GM21786 (cell line): ENCODE measurements at regions not wholly inside any gene's neighbourhood (a gene's known extent, or its start where the extent isn't known, plus 50 kb on each side); places are given as distances from the start of the nearest gene placed in this dataset.

Source experiments
- ATAC-seq: cut with Tn5 transposase; IDR thresholded peaks from one replicate; pipeline ENCODE4 v1.9.1; 2021; ENCODE audit not compliant: unreplicated experiment

DNA sequence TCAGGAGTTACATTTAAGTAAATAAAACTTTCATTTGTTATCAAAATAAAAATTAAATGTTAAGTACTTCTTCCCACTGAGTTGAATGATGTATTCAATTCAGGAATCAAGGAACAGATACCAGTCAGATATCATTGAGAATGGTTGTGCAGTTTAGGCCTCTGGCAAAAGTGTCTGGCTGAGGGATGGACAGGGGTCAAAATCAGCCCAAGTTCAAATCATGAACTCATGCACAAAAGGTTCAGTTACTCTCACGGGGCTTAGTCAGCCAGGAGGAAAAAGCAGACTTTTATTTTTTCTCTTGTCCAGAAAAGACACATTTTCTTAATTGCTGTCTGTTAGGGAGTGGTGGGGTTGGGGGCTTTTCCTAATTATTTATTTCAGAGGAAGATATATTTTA, 166.3 kb downstream of the RASSF9 start:
- ATAC-seq: no peak

DNA sequence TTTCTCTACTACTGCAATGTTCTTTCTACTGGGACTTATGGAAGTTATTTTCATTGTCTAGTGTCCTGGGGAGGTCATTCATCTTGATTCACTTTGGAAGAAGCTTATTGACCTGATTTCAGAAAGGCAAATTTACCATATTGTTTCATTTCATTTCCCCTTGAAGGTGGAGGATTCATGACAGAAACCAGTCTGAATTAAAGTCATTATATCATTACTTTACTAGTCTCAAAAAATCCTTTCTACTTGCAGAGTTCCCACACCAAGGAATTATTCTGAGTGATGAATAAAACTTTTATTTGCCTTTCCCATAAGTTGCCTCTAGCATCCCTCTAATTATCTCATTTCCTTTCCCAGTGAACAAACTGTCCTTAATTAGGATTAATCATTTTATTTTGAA, 163.8 kb downstream of the RASSF9 start:
- ATAC-seq: no peak

DNA sequence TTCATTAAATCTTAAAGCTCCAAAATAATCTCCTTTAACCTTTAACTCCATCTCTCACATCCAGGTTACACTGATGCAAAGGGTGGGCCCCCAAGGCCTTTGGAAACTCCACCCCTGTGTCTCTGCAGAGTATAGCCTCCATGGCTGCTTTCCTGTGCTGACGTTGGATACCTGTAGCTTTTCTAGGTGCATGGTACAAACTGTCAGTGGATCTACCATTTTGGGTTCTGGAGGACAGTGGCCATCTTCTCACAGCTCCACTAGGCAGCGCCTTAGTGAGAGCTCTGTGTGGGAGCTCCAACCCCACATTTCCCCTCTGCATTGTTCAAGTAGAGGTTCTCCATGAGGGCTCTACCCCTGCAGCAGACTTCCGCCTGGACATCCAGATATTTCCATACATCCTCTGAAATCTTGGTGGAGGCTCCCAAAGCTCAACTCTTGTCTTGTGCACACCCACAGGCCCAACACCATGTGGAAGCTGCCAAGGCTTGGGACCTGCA, 162.2 kb downstream of the RASSF9 start:
- ATAC-seq: no peak

DNA sequence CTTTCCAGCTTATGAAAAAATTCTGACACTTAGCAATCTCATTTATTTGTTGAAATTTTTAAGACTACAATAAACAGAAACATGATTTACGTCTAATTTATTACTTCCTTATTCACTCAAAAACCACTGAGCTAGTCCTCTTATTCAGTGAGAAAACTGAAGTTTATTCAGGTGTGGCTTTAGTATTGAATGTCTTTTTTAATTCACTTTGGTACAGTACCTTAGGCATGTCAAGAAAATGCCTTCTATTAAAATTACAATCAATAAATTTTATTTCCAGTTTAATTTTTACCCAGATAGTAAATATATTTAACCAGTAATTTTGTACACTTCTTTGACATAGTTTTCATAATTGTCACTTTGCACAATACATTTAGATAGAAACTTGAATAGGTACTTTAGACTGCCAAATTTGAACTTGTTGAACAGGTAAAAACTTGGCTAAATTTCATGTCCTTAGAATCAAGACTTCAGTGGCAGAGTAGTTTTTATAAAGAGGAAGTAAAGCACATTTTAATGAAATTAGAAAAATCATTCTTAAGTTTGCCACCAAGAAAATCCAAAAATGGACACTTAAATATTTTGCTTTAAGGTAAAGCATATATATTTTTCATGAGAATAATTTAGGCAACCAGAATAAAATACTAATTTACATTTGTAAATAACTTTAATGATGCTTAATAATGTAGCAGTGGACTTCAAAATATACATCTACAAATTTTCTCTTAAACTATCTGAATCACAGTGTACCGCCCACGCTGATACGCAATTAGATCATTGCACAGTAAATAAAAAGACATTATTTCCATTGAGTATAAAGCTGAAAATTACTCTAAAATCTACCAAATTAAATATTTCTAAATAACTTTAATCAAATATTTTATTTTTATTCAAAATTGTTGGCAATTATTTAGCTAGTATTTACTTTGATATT, 159.1 kb downstream of the RASSF9 start:
- no peak for ATAC-seq

DNA sequence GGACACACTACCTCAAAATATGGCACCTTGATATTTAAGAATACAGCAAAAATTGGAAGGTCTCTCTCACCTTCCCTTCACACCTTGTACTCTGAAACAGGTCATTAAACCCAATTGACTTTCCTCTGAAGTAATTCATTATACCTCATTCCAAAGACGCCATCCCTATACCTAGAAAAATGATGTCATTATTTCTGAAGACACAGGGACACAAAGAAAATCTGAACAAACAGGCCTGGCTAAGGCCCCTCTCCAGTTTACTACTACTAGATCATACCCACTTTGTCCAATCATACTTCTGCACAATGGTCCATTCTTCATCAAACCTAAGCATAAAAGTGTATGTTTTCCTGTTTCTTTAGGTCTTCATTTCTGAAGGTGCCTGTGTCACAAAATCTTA, 156.9 kb downstream of the RASSF9 start:
- ATAC-seq: no peak

DNA sequence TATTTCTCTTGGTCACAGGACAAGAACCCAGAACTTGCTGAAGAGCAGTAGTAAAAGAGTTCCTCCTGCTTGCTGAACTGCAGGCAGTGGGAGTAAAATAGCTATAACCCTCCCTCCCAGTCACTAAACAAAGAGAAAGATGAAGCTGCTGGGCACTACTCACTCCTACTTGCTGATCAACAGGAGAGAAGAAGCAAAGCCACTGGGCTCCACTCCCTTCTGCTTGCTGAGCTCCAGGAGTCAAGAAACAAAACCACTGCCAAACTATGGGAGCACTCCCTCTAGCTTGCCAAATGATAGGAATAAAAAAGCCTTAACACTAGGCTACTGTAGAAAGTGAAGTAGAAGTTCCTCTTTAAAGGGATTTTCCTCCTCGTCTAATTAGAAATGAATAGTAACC, 155.3 kb downstream of the RASSF9 start:
- ATAC-seq: no peak

DNA sequence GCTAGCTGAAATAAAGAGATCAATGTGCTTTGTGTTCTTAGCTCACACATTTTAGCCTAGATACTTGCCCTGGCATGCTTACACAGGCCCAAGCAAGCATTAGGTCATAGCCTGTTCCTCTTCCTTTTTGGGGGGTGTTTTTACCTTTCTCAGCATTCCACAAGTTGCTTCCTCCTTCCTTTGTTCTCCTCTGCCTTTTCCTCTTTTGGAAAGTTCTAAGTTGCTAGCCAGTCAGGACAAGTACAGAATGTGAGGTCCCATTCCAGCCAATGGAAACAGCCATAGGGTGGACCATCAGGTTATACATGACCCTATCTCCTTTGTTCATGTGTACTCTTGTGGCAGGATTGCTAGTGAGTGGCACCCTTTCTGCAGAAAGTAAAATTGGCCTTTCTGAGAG, 154.9 kb downstream of the RASSF9 start:
- no peak for ATAC-seq

DNA sequence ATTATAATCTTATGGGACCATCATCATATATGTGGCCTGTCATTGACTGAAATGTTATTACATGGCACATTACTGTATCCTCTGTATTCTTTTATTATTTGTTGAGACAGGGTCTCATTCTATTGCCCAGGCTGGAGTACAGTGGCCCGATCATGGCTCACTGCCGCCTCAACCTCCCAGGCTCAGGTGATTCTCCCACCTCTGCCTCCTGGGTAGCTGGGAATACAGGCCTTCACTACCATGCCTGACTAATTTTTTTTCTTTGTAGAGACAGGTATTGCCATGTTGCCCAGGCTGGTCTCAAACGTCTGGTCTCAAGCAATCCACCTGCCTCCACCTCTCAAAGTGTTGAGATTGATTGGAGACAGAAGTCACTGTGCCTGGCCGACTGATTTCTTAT, 153.2 kb downstream of the RASSF9 start:
- ATAC-seq: no peak

DNA sequence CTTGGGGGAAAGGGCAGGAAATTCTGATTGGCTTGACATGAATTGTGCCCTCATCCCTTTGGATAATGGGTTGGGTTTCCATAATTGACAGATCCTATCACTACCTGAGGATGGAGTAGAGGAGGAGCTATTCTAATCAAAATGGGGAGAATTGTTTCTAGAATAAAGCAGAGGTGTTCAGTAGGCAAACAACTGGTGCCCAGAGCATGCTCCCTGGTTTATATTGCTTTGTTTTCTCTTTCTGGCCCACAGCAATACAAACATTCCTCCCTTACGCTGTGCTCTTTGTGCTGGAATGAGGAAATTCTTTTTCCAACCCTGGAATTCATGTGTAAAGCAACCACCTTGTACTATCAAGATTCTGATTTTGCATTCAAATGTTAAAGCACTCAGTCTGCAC, 147.4 kb downstream of the RASSF9 start:
- no peak for ATAC-seq

DNA sequence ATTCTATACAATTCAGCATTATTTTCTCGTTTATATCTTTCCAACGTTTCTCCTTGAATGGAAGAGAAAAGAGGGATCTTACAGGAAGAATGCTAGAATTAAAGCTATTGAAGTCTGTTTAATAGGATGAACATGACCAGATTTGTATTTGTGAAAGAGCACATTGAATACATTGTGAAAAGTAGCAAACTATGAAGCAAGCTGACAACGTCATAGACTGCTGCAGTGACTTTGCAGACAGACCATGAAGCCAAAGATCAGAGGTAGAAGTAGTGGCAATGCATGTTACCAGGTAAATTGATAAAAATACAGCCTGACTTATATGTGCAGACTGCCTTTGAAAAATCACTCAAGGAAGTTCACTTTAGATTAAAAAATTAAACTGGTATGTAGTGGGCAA, 146.1 kb downstream of the RASSF9 start:
- ATAC-seq: no peak

DNA sequence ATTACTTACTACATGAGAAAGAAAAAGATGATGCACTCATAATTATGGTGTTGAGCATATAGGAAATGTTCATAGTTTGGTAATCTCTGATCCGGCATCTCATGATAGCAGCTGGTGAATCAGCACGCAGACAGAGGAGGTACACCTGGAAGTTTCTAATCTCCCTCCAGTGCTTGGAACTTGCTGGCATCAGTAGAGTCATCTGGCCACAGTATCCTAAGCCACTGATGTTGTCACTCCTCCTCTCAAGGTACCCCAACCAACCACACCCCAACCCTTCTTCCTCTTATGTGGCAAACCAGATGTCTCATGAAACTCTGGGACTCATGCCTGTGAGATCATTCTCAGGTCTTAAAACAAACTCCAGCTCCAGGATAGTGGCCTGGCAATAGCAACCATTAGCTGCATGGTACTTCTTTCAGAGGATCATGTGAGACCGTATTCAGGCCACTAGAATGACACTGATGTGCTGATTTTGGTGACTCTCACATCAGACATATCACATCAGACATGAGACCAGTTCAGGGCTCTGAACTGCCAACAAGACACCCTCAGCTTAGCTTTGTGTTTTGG, 143.0 kb downstream of the RASSF9 start:
- no peak for ATAC-seq

DNA sequence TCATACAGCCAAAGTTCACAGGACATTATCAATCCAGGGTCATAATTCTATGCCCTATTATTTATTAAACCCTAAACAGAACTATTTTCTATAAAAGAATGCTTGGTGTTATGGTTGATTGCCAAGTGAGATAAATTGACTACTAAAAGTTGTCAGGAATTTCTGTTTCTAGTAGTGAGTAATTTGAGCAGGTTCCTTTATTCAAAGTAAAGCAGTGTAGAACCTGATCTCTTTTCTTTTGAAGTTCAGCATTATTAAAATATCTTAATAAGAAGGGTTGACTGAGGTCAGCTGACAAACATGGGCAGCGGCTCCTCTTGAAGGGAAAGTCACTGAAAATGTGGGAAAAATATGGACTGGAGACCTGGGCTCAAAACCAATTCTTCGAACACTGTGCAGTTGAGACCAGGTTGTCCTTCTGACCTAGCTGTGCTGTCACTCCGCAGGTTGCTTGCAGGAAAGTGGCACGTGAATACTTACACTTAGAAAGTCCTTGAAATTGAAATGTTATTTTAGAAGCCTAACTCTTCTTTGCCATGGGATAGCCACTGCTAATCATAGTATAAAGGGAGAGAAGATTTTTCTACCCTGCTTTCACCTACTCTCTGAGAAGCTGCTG, 141.0 kb downstream of the RASSF9 start:
- no peak for ATAC-seq

DNA sequence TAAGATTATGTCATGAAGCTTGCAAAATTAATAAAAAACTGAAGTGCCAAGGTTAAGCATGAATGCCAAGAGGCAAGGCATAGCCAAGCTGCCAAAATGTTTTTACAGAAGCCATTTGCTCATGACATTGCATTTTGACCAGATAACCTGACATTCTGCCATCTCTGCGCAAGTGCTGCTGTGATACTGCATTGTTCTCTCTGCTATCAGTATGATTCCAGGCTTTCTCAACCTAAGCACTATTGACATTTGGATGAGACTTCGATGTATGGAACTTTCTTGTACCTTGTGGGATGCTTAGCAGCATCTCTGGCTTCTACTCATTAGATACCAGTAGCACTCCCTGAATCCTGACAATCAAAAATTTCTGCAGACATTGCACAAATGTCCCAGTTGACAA, 139.2 kb downstream of the RASSF9 start:
- ATAC-seq: no peak

DNA sequence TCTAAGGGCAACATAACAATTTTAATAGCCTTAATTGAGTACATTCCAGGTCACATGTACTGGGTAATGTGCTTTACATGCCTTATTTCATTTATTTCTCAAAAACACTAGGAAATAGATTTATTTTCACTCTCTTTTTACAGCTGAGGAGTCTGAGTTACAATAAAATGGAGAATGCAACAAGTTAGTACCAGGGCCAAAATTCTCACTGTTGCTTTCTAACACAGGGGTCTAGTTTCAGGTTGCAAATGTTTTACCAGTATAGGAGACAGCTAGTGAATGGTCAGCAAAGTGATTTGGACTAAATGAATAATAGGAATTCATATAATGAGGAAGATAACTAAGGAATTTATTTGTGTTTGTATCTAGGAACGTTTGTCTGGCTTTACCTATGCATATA, 137.3 kb downstream of the RASSF9 start:
- no peak for ATAC-seq

DNA sequence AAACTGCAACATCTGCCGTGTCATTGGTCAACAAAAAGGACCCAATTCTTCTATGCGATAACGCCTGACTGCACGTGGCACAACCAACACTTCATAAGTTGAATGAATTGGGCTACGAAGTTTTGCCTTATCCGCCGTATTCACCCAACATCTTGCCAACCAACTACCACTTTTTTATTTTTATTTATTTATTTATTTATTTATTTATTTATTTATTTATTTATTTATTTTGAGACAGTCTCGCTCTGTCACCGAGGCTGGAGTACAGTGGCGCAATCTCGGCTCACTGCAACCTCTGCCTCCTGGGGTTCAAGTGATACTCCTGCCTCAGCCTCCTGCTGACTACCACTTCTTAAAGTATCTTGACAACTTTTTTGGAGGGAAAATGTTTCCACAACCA, 127.4 kb downstream of the RASSF9 start:
- no peak for ATAC-seq

DNA sequence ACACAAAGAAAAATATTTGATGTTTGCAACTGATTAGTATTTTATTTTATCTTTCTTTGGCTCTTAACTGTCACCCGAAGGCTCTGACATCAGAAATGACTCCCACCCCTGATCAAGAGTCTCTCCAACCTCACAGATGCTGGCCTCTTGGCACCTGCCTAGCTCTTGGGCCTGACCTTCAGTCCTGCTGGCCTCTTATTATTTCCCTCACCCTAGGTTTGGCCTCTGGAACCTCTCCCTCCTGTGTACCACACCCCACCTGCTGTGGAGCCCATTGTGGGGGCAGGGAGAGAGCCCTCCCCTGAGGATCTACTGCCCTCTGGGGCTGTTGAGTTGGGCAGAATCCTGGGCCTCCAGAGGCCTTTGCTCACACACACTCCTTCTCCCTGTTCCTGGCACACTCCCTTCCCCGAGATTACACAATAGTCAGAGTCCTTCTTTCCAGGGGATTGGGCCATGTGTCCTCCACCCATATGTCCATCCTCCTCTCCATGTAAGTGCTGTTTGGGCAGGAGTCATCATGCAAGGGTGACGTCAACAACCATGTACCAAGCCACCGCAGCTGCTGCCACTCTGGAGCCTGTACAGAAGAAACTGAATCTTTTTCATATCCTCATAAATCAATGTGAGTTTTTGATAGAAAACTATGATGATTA, 124.3 kb downstream of the RASSF9 start:
- no peak for ATAC-seq

DNA sequence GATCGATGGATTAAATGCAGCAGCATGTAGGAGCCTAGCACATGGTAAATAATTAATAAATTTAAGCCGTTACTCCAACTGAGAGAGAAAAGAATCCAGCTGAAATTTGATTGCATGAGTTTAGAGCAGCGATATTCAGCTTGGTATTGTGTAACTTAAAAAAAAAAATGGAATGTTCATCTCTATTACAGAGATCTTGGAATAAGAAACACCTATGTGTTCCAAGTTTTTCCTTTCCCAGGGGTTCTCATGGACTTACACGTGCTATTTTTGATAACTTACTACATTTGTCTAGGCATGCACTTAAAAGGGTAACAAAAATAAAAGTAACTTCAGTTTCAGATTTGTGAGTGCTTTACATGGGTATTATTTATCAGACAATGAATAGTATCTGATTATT, 122.8 kb downstream of the RASSF9 start:
- no peak for ATAC-seq

DNA sequence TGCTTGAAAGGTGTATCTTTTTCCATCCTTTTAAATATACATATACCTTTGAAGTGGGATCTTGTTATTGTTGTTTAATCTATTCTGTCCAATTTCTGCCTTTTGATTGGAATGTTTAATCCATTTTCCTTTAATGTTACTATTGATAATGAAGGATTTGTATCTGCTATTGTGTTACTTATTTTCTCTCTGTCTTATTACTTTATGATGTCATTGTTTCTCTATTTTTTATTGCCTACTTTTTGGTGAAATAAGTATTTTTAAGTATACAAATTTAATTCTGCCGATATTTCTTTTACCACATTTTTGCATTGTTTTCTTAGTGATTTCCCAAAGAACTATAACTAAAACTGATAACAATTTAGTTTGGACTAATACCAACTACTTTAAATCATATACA, 121.8 kb downstream of the RASSF9 start:
- no peak for ATAC-seq

DNA sequence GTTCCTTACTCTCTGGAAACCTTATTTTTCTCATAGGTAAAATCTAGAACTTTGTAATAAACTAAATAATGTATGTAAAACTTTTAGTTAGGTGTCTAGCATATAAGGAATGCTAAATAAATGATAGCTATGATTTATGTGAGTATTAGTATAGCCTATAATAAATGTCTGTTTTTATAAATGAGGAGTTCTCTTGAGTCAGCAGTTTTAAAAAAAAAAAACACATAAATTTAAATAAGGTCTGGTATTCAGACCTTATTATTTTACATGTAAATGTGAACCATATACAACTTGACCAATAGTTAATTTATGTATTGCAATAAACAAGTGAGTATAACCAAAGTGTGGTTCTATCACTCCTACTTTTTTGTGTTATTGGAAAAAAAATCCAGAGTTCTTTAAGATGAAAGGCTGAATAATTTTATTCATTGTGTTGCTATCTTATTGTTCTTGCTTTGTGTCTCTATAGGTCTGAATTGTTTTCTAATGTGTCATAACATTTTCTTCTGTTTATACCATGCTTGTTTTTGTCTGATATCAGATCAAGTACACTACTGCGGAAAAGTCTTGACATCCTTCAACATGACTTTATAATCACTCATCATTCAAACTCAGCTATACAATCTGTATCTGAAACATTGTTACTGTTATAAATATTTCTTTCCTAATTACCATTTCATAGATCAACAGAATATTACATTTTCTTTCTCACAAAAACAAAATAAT, 115.7 kb downstream of the RASSF9 start:
- no peak for ATAC-seq

DNA sequence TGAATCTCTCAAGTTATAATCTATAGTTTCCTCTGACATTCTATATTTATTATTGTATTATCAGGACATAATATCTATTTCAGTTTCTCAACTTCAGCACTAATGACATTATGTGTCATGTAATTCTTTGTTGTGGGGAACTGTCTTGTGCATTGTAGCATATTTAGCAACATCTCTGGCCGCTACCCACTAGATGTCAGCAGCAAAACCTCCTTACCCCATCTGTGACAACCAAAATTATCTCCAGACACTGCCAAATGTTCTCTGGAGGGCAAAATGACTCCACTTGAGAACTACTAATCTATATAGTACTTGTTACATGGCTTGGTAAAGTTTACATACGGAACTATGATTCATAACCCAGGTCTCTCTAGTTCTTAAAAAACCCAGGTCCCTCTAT, 110.2 kb downstream of the RASSF9 start:
- ATAC-seq: no peak
